GM23338 (cell line): ENCODE measurements at regions not wholly inside any gene's neighbourhood (a gene's known extent, or its start where the extent isn't known, plus 50 kb on each side); places are given as distances from the start of the nearest gene placed in this dataset.
A peak's percentile ranks its signal among the peaks of the same experiment; 100 is the strongest.
"Not testable (repeated sequence)": the region's sequence is repeated elsewhere in the genome, so short reads cannot be mapped to it uniquely, and the experiment has no call there.

Source experiments
- ATAC-seq: fragments of 200-7000 bp; cut with Tn5 transposase; 3 replicates; pipeline ENCODE4 v1.9.1; 2020
- DNase-seq: peaks from one replicate; pipeline ENCODE4 v3.0.0-alpha.2; 2015; ENCODE audit warnings: low spot score
- H2AFZ ChIP-seq: fragments of 200-600 bp; sonication (generic); 2 replicates; pipeline ENCODE4 v1.8.0; 2016; ENCODE audit warnings: antibody characterized with exemption, mild to moderate bottlenecking, moderate library complexity
- H3F3A ChIP-seq: fragments of 200-600 bp; sonication (generic); replicated peaks from 2 replicates; pipeline ENCODE4 v1.8.0; 2017; ENCODE audit warnings: antibody characterized with exemption, mixed run types, low read depth
- H3K27ac ChIP-seq: fragments of 200-600 bp; sonication (generic); 2 replicates; pipeline ENCODE4 v1.6.1; 2016; ENCODE audit warnings: low read depth
- H3K27me3 ChIP-seq: fragments of 200-600 bp; sonication (generic); 2 replicates; pipeline ENCODE4 v1.8.0; 2016; ENCODE audit warnings: mild to moderate bottlenecking, mixed run types, moderate library complexity; ENCODE audit not compliant: insufficient read depth
- H3K36me3 ChIP-seq: fragments of 200-600 bp; sonication (generic); 2 replicates; pipeline ENCODE4 v1.8.0; 2016; ENCODE audit warnings: mild to moderate bottlenecking; ENCODE audit not compliant: insufficient read depth
- H3K4me1 ChIP-seq: fragments of 200-600 bp; sonication (generic); 2 replicates; pipeline ENCODE4 v1.8.0; 2016; ENCODE audit warnings: mild to moderate bottlenecking, moderate library complexity; ENCODE audit not compliant: insufficient read depth
- H3K4me2 ChIP-seq: fragments of 200-600 bp; sonication (generic); 2 replicates; pipeline ENCODE4 v1.7.1; 2017; ENCODE audit warnings: mixed run types
- H3K4me3 ChIP-seq: fragments of 200-600 bp; sonication (generic); 2 replicates; pipeline ENCODE4 v1.6.1; 2016; ENCODE audit warnings: mixed run types
- H3K79me2 ChIP-seq: fragments of 200-600 bp; sonication (generic); replicated peaks from 2 replicates; pipeline ENCODE4 v1.8.0; 2017; ENCODE audit warnings: mild to moderate bottlenecking; ENCODE audit not compliant: insufficient read depth
- H3K9me2 ChIP-seq: fragments of 200-600 bp; sonication (generic); 2 replicates; pipeline ENCODE4 v1.8.0; 2017; ENCODE audit not compliant: insufficient read depth
- H4K20me1 ChIP-seq: fragments of 200-600 bp; sonication (generic); replicated peaks from 2 replicates; pipeline ENCODE4 v1.8.0; 2017; ENCODE audit warnings: mild to moderate bottlenecking; ENCODE audit not compliant: insufficient read depth
- H3K27ac Mint-ChIP-seq: 2 replicates; pipeline ENCODE4 v1.8.0; 2020; ENCODE audit warnings: inconsistent platforms, mild to moderate bottlenecking, moderate library complexity, mixed read lengths
- H3K27me3 Mint-ChIP-seq: 3 replicates; pipeline ENCODE4 v1.8.0; 2022; ENCODE audit warnings: low read depth, mild to moderate bottlenecking, moderate library complexity, mixed read lengths, inconsistent platforms; ENCODE audit not compliant: insufficient read depth, poor library complexity
- H3K36me3 Mint-ChIP-seq: 3 replicates; pipeline ENCODE4 v1.8.0; 2021; ENCODE audit warnings: low read depth, mild to moderate bottlenecking, inconsistent platforms, moderate library complexity, mixed read lengths
- H3K4me1 Mint-ChIP-seq: 3 replicates; pipeline ENCODE4 v1.8.0; 2020; ENCODE audit warnings: mild to moderate bottlenecking, inconsistent platforms, mixed read lengths
- H3K4me3 Mint-ChIP-seq: 3 replicates; pipeline ENCODE4 v1.8.0; 2021; ENCODE audit warnings: moderate library complexity, mild to moderate bottlenecking, inconsistent platforms, mixed read lengths
- H3K9me3 Mint-ChIP-seq: 3 replicates; pipeline ENCODE4 v1.8.0; 2020; ENCODE audit warnings: moderate library complexity, mild to moderate bottlenecking, inconsistent platforms, mixed read lengths
- JUNB ChIP-seq: IDR thresholded peaks from one replicate; pipeline ENCODE4 v1.6.1; 2016; ENCODE audit warnings: antibody characterized with exemption; ENCODE audit not compliant: unreplicated experiment
- NANOG ChIP-seq: IDR thresholded peaks from 2 replicates; pipeline ENCODE4 v1.6.1; 2016; ENCODE audit warnings: antibody characterized with exemption, borderline replicate concordance
- POLR2AphosphoS5 ChIP-seq: IDR thresholded peaks from 2 replicates; pipeline ENCODE4 v1.6.1; 2016; ENCODE audit warnings: antibody characterized with exemption, low read depth
- STAT1 ChIP-seq: IDR thresholded peaks from one replicate; pipeline ENCODE4 v1.6.1; 2016; ENCODE audit warnings: antibody characterized with exemption; ENCODE audit not compliant: unreplicated experiment
- ZNF114 ChIP-seq: fragments of 250-450 bp; sonication (Bioruptor Pico); IDR thresholded peaks from 2 replicates; pipeline ENCODE4 v1.5.0; 2020; ENCODE audit warnings: mild to moderate bottlenecking, moderate library complexity
- ZNF331 ChIP-seq: fragments of 250-450 bp; sonication (Bioruptor Pico); IDR thresholded peaks from 2 replicates; pipeline ENCODE4 v1.5.0; 2020; ENCODE audit warnings: low read depth, mild to moderate bottlenecking, moderate library complexity
- ZNF462 ChIP-seq: fragments of 250-450 bp; sonication (Bioruptor Pico); IDR thresholded peaks from 2 replicates; pipeline ENCODE4 v1.5.0; 2020; ENCODE audit warnings: mild to moderate bottlenecking, moderate library complexity

GRCh38 chr21:7948727-7949126 lies 2572.7 kb upstream of the TPTE start:
- Histone ChIP-seq H3K4me3 (peak overlapping the region; percentile 1; the same call in 1 of the 2 replicates), H3K36me3 (peaks cover 76% of the 10 kb centered on the region)
- not testable (repeated sequence) for H3K27ac ChIP-seq, H3K27ac Mint-ChIP-seq, ATAC-seq, DNase-seq, H4K20me1 ChIP-seq, H3K9me2 ChIP-seq, H3K27me3 ChIP-seq, H3K4me1 ChIP-seq, H3K4me1 Mint-ChIP-seq, H3F3A ChIP-seq, H3K4me3 Mint-ChIP-seq, H2AFZ ChIP-seq, H3K79me2 ChIP-seq, H3K4me2 ChIP-seq, H3K9me3 Mint-ChIP-seq
- H3K36me3 Mint-ChIP-seq, result peaks cover 100% of the 10 kb centered on the region
- H3K27me3 Mint-ChIP-seq, result peaks cover 73% of the 10 kb centered on the region

DNA sequence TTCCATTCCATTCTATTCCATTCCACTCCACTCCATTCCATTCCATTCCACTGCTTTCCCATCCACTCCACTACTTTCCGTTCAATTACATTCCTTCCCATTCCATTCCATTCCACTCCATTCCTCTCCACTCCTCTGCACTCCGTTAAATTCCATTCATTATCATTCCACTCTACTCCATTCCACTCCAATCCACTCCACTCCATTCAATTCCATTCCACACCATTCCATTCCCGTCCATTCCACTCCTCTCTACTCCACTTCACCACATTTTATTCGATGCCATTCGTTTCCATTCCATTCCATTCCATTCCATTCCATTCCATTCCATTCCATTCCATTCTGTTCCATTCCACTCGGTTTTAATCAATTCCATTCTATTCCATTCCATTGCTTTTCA lies 2571.5 kb upstream of the TPTE start:
- H2AFZ ChIP-seq, H3K9me3 Mint-ChIP-seq, ATAC-seq, H3K4me1 Mint-ChIP-seq, H3K9me2 ChIP-seq, H3F3A ChIP-seq, H4K20me1 ChIP-seq, H3K4me3 Mint-ChIP-seq, H3K4me2 ChIP-seq, H3K27ac Mint-ChIP-seq, DNase-seq, H3K27me3 ChIP-seq, H3K79me2 ChIP-seq, H3K4me1 ChIP-seq, H3K27ac ChIP-seq: not testable (repeated sequence)
- Mint-ChIP-seq H3K27me3 (peaks cover 65% of the 10 kb centered on the region), H3K36me3 (peaks cover 100% of the 10 kb centered on the region)
- peak overlapping the region; percentile 1; the same call in 1 of the 2 replicates for H3K4me3 ChIP-seq
- peaks cover 83% of the 10 kb centered on the region for H3K36me3 ChIP-seq

- Histone ChIP-seq H4K20me1 (no peaks in the 10 kb centered on the region), H3F3A (no peaks in the 10 kb centered on the region; the same call in 1 of the 2 replicates), H3K4me1 (no peaks in the 10 kb centered on the region), H3K27me3 (0 out of 2 replicates have a peak, but pooled peaks cover 6% of the 10 kb centered on the region), H3K27ac (no peak overlapping the region), H3K36me3 (peaks cover 89% of the 10 kb centered on the region), H3K4me2 (no peak overlapping the region), H2AFZ (no peak overlapping the region), H3K4me3 (peak overlapping the region; percentile 27; the same call in 1 of the 2 replicates), H3K79me2 (no peaks in the 10 kb centered on the region), H3K9me2 (no peaks in the 10 kb centered on the region)
- no peak overlapping the region for H3K4me3 Mint-ChIP-seq
- DNase-seq (no peak), ATAC-seq (no peak)
- H3K9me3 Mint-ChIP-seq, result no peaks in the 10 kb centered on the region
- no peak overlapping the region for H3K27ac Mint-ChIP-seq
- H3K36me3 Mint-ChIP-seq, result peaks cover 100% of the 10 kb centered on the region
- peaks cover 60% of the 10 kb centered on the region for H3K27me3 Mint-ChIP-seq
- H3K4me1 Mint-ChIP-seq, result no peaks in the 10 kb centered on the region
- TF ChIP-seq POLR2AphosphoS5, result no peak
- no peak for TF ChIP-seq STAT1
- no peak for TF ChIP-seq ZNF331
- no peak for TF ChIP-seq JUNB
- TF ChIP-seq ZNF462, result no peak
- TF ChIP-seq ZNF114 (CRISPR knock-in tag), result no peak
- no peak for TF ChIP-seq NANOG
These were observed 2569.4 kb upstream of the TPTE start for GRCh38 chr21:7951854-7952519.
